HCT116 (cell line): ENCODE measurements at regions not wholly inside any gene's neighbourhood (a gene's known extent, or its start where the extent isn't known, plus 50 kb on each side); places are given as distances from the start of the nearest gene placed in this dataset.

ENCODE experiments used
- EGR1 ChIP-seq: IDR thresholded peaks from 2 replicates; pipeline ENCODE4 v1.6.1; 2012; ENCODE audit warnings: low read depth
- ELF1 ChIP-seq: IDR thresholded peaks from 2 replicates; pipeline ENCODE4 v1.6.1; 2012; ENCODE audit warnings: low read depth, borderline replicate concordance
- EZH2 ChIP-seq: fragments of 200-600 bp; sonication (generic); IDR thresholded peaks from 2 replicates; pipeline ENCODE4 v1.6.1; 2017; ENCODE audit warnings: antibody characterized with exemption, mixed run types
- EZH2phosphoT487 ChIP-seq: fragments of 200-600 bp; IDR thresholded peaks from 2 replicates; pipeline ENCODE4 v1.6.1; 2018; ENCODE audit warnings: antibody characterized with exemption, borderline replicate concordance
- JUND ChIP-seq: IDR thresholded peaks from 2 replicates; pipeline ENCODE4 v1.6.1; 2012
- POLR2A ChIP-seq: IDR thresholded peaks from 2 replicates; pipeline ENCODE4 v1.7.0; 2011; ENCODE audit warnings: borderline replicate concordance; ENCODE audit not compliant: insufficient read depth, insufficient read length; ENCODE audit errors: extremely low read depth
- POLR2AphosphoS5 ChIP-seq: IDR thresholded peaks from 2 replicates; pipeline ENCODE4 v1.6.1; 2011; ENCODE audit warnings: mild to moderate bottlenecking, low read depth, low read length, moderate library complexity
- RAD21 ChIP-seq: IDR thresholded peaks from 2 replicates; pipeline ENCODE4 v1.6.1; 2012; ENCODE audit warnings: low read depth, mild to moderate bottlenecking
- ZNF274 ChIP-seq: fragments of 200-500 bp; sonication (Bioruptor generic); IDR thresholded peaks from 2 replicates; pipeline ENCODE4 v1.6.1; 2014; ENCODE audit warnings: mild to moderate bottlenecking, low read depth, low read length, inconsistent platforms
- TF ChIP-seq, protein P1 (sequence below), 3 experiments: fragments of 200-600 bp in 1 of 3; sonication (generic) in 1 of 3; IDR thresholded peaks in 2 of 3; conservative IDR thresholded peaks in 1 of 3; 2 replicates each; pipeline ENCODE4 v1.5.1; 2012 to 2017; ENCODE audit warnings: low read depth in 2 of 3, low read length in 2 of 3, antibody characterized with exemption in 1 of 3, borderline replicate concordance in 1 of 3, control low read depth in 1 of 3, mild to moderate bottlenecking in 1 of 3, mixed read lengths in 1 of 3, mixed run types in 1 of 3, moderate library complexity in 1 of 3; ENCODE audit not compliant: insufficient read depth in 1 of 3
- TF ChIP-seq, protein P2 (sequence below): IDR thresholded peaks from 2 replicates; pipeline ENCODE4 v1.6.1; 2012

DNA sequence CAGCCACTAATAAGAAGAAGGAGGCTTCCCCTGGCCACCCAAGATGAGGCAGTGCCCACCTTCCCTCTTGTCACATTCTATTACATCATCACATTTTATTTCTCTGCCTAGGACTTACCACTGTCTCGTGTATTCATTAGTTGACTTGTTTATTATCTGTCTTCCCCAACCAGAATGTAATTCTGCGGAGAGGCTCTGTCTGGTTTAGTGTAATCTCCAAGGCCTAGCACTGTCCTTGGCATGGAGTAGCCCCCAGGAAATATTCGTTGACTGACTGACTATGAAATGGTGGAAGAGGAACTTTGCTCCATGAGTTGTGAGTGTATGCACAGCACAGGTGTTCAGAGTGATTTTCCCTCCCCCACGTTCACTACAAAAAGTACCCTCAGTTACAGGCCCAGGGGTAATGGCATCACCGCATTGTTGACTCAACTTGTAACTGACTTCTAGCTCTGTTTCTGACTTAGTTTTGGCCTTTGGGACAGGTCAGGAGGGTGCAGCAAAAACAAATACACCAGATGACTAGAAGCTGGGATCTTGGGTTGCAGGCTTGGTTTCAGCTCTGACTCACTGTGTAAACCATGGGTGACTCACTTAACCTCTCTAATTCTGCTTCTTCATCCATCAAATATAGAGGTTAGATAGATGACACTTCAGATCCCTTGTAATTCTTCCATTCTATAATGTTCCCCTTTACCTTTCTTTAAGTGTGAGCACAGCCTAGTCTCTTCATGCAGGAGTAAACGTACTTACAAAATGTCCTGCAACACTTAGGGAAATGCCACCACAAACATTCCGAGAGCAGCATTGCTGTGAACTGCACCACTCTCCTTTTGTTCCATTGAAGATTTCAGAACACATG lies 229.7 kb downstream of the KCNRG start:
- TF ChIP-seq ELF1 (no peak), EGR1 (no peak), RAD21 (peak; percentile 18; the same call in 1 of the 2 replicates), JUND (peak; percentile 96), EZH2phosphoT487 (no peak), POLR2A (no peak), EZH2 (no peak), ZNF274 (no peak), POLR2AphosphoS5 (no peak; the same call in 1 of the 2 replicates)
- TF ChIP-seq, protein P1, sequence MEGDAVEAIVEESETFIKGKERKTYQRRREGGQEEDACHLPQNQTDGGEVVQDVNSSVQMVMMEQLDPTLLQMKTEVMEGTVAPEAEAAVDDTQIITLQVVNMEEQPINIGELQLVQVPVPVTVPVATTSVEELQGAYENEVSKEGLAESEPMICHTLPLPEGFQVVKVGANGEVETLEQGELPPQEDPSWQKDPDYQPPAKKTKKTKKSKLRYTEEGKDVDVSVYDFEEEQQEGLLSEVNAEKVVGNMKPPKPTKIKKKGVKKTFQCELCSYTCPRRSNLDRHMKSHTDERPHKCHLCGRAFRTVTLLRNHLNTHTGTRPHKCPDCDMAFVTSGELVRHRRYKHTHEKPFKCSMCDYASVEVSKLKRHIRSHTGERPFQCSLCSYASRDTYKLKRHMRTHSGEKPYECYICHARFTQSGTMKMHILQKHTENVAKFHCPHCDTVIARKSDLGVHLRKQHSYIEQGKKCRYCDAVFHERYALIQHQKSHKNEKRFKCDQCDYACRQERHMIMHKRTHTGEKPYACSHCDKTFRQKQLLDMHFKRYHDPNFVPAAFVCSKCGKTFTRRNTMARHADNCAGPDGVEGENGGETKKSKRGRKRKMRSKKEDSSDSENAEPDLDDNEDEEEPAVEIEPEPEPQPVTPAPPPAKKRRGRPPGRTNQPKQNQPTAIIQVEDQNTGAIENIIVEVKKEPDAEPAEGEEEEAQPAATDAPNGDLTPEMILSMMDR (IDR thresholded peaks at IDR 0.05 in 2 of 3, conservative IDR thresholded peaks at IDR 0.05 in 1 of 3; ENCODE audit: borderline replicate concordance in 1 of 3, insufficient read depth in 1 of 3, low read depth in 2 of 3, low read length in 2 of 3) = no peak
- TF ChIP-seq, protein P2, sequence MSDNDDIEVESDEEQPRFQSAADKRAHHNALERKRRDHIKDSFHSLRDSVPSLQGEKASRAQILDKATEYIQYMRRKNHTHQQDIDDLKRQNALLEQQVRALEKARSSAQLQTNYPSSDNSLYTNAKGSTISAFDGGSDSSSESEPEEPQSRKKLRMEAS = no peak; the same call in 1 of the 2 replicates
